SHP77 treated with DMSO at 0.1 percent for 48 hours (cell line): ENCODE measurements at regions not wholly inside any gene's neighbourhood (a gene's known extent, or its start where the extent isn't known, plus 50 kb on each side); places are given as distances from the start of the nearest gene placed in this dataset.

Source experiments
- DNase-seq: peaks from one replicate; lab custom pipeline; 2025; lab: John Stamatoyannopoulos, UW

- DNase-seq, result no peak
Observed at GRCh38 chr4:4693258-4693657, 151.4 kb upstream of the STX18 start.

DNA sequence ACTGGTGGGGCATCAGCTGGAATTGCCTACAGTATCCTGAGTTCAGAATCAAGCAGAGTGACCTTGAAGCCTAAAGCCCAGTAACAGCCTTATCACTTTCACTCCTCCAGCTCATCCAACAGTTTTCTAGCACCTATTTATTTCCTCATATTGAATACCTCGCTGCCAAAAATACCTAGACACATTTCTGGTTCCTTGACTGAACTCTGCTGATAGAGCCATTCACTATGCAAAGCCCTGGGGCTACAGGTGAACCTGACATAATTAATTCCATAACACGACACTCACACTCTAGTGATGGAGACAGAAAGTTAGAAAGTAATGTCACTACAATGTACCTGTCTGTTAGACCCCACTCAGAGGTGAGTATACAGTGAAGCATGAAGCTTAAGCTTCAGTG lies 149.0 kb upstream of the STX18 start:
- no peak for DNase-seq

DNA sequence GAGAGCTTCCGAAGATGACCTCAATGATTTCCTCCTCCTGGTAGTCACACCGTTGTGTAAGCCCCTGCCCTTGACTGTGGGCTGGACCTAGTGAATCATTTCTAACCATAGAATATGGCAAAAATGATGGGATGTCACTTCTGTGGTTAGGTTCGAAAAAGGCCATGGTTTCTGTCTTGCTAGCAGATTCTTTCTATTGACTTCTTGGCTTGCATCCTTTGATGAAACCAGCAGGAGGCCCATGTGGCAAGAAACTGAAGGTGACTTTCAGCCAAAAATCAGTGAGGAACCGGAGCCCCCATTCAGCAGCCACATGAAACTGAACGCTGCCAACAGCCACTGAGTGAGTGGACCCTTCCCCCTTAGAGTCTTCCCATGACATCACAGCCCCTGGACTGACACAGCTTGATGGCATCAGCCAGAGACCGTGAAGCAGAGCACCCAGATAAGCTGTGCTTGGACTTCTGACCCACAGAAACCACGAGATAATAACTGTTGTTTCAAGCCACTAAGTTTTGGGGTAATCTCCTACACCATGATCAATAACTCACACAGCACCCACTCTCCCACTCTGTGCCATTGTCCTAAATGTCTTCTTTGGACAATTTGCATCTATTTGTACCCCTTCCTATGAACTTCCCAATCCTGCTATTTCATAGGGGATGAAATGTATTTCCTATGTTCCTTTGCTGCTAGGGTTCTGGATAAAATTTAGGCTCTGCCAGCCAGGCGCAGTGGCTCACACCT lies 148.0 kb upstream of the STX18 start:
- no peak for DNase-seq

GRCh38 chr4:4687935-4688727 lies 146.3 kb upstream of the STX18 start:
- DNase-seq, result no peak

DNA sequence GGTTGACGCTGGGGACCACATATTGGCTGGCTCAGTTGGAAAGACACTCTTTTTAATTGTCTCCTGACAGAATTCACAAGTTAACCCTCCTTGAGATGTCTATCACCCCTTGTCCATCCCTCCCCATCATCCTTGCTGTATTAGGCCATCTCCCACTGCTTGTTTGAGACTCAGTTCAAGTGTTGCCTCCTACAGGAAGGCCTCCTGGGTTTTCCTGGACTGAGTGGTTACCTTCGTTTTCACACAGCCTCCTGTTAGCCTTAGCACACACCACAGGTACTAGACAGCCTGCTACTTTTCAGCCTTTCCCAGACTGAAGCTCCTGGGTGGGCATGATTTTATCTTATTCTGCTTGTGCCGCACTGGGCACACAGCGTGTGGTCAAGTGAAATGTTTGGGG lies 145.3 kb upstream of the STX18 start:
- no peak for DNase-seq

DNA sequence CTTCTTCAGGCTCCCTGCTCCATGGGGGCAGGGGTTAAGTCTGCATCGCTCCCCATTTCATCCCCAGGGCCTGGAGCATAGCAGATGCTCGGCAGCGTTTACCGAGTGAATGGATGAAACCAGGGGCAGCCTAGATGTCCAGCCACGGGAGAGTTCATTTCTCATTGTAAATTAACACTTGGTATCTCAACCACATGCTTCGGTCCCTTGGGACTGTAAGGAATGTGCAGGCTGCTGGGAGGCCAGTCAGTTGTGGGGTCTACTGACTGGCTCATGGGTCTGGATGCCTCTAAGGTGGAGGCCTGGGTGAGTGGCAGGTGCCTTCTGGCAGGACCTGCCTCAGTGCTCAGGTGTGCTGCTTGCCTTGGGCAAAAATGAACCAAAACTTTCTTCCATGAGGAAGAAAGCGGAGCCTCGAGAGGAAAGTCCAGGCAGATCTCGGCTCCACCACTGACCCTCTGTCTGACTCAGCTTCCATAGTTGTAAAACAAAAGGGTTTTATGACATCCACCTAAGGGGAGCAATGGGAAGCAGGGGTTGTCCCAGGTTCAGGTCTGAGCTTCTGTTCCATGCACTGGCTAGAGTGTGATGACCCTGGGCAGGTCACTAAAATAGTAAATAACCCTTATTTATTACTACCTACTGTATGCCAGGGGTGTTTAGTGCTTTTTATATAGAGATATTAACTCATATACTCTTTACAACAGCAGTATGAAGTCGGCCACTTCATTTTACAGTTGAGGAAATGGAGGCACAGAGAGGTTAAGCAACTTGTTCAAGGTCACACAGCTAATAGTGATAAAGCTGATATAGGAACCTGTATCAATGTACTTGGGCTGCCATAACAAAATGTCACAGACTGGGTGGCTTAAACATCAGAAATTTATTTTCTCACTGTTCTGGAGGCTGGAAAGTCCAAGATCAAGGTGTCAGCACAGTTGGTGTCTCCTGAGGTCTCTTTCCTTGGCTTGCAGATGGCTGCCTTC lies 144.3 kb upstream of the STX18 start:
- no peak for DNase-seq

DNA sequence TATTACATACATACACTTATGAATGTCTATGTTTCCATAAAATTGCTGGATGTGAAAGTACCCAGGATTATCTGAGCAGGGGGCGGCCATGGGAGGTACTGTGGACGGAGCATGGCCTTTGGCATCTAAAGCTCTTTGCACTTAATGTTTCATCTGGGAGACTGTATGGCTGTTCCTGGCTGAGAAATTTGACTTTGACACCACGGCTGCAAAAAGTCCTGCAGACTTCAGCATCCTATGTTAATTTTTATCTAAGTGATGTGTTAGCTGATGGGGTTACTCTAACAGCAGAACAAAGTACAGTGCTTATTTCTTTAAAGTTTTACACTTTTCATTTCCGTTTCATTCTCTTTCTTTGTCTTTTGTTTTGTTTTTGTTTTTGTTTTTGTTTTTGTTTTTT lies 139.8 kb upstream of the STX18 start:
- no peak for DNase-seq

DNA sequence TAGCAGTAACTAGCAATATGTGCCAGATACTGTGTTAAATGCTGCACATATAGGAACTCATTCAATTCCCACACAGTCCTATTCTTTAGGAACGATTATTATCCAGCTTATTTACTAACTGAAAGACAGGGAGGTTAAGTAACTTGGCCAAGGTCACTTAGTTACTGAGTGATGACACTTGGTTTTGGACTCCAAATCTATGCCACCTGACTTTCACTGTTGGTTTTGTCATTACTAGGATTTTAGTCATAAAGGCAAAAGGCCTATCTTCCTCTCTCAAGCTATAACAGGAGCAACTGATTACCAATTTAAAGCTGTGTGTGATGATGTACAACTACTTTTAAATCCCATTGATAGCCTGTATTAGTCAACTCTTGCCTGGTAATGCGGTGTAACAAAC lies 138.9 kb upstream of the STX18 start:
- DNase-seq, result no peak

- DNase-seq, result no peak
Observed at GRCh38 chr4:4680243-4680642, 138.4 kb upstream of the STX18 start.

DNA sequence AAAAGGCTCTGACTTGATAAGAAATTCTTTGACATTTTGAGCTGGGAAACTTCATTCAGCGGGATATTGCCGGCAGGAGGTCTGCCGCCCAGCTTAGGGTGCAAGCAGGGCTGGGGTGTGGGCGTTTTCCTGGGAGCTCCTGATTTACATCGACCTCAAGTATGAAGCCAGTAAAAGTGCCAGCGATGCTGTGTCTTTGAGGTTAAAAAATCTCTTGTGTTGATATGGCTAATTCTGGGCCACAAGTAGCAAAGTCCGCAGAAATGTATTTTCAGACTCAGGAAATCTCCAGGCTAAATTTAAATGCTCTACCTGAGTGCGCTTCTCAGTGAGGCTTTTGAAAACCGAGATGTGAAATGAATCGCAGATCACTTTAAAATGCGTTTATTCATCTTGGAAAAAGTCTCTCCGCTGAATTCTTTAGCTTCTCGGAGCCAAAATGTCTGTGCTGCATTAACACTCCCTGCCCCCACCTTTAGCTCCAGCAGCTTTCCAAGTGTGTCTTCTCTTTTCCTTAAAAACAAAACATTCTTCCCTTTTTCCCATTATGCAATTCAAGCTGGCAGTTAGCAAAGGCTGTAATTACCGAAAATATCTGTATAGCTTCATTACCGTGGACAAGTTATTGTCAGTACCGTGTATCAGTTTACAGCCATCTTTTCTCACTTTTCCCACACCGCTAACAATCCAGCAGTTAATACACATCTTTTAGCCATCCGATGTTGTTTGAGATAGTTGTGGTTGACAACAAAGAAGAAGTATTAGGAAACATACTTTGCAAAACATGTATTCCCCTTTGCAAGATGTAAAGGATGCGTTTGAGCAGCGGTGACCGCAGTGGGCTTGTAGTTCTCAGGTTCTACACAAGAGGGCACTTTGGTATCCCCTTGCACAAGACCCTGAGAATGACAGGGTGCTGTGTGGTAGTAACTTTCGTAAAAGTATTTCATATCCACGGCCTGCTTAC lies 136.0 kb upstream of the STX18 start:
- no peak for DNase-seq

- no peak for DNase-seq
Observed at GRCh38 chr4:4675641-4676040, 133.8 kb upstream of the STX18 start.

DNA sequence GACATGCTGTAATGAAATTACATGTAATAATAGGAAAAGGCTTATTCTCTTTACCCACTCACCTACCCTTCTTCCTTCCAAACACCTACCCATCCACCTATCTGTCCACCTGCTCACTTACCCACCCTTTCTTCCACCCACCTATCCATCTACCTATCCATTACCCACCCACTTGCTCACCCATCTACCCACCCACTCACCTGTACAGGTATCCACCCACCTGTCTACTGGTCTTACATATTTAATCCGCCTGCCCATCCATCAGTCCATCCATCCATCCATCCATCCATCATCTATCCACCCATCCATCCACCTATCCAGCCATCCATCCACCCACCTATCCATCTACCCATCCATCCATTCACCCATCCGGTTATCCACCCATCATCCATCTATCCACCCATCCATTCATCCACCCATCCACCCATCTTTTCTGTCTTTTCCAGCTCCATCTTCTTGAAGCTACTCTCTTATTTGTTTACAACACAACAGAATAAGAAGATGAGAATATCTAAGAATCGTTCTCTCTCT lies 133.3 kb upstream of the STX18 start:
- DNase-seq, result no peak

- no peak for DNase-seq
Observed at GRCh38 chr4:4673070-4673469, 131.2 kb upstream of the STX18 start.

GRCh38 chr4:4672402-4672801 lies 130.6 kb upstream of the STX18 start:
- DNase-seq, result no peak

DNA sequence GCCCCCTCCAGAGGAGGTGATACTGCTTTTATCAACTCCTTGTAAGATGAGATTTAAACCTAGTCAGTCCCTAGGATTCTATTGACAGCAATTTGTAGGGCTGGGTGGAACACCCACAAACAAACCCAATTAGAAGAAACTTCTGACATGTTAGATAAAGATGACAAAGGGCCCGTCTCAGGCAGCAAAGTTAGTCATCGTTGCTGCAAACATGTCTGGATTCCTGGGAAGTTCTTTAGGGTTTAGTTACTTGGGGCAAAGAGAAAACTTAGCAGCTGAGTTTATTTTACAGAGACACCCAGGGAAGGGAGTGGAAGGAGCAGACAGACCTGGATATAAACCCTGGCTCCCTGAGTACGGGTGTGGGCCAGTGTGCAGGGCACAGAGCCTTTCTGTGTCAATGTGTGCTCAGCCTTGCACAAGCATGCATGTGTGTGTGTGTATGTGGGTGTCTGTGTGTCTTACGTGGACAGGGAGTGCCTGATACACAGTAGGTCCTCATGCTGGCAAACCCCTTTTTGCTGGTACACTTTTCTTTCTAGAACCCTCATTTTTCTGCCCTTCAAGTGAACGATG lies 130.0 kb upstream of the STX18 start:
- DNase-seq, result no peak

GRCh38 chr4:4670869-4671268 lies 129.0 kb upstream of the STX18 start:
- DNase-seq, result no peak

DNA sequence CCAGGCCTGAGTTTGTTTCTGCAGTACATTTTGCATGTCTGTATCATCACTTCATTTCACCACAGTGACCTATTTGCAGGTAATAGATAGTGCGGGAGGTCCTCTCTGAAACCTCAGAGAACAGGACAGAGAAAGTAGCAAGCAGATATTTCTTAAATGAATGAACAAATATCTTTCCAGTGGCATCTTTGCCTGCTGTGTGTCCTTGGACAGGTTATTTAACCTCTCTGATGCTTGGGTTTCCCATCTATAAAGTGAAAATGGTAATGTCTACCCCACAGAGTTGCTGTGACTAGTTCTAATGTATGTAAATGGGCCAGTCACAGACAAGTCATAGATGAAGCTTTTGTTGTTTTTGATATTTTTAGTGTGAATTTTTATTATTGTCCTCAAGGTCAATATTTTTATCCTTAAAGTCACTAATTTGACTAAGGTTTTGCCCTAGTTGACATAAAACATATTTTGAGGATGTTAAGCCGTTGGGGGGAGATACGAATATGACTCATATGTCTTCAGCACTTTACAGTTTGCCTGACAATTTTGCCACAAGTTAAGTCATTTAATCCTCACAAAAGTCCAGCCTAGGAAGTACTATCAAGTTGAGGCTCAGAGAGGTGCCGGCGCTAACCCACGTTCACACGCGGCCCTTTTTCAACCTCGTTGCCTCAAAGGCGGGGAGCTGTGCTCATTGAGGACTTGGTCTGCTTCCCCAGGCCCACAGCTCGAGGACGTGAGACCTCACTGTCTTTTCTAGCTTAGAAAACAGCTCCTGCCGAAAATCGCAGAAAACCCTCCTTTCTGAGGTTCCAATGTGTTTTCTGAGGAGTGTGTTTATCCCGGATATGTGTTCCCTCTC lies 126.7 kb upstream of the STX18 start:
- no peak for DNase-seq

DNA sequence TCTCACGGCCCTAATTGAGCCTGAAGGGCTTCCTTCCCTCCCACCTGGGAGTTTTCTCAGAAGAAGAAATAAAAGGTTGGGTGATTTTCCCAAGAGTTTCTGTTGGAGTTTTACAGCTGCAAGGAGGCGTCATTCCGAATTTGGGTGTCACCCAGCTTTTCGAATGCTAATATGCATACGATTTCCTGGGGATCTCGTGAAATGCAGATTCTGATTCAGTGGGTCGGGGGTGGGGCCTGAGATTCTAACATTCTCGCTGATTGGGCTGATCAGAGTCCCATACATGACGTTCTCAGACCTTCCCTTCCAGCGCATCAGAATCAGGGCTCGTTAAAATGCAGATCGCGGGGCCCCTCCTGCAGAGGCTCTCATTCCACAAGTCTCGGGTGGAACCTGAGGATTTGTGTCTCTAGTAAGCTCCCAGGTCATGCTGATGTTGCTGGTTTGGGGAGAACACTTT lies 125.8 kb upstream of the STX18 start:
- DNase-seq, result no peak
